Skin epidermis (tissue), 12 donors: ENCODE measurements at regions not wholly inside any gene's neighbourhood (a gene's known extent, or its start where the extent isn't known, plus 50 kb on each side); places are given as distances from the start of the nearest gene placed in this dataset.

Source experiments
- H3K27ac ChIP-seq, 21 experiments: fragments of 200-600 bp; sonication (generic) in 11 of 21; one replicate each; pipeline ENCODE4 v1.5.0; 2020; ENCODE audit warnings: mild to moderate bottlenecking in 3 of 21, inconsistent platforms in 2 of 21, moderate library complexity in 2 of 21
- H3K4me3 ChIP-seq, 7 experiments: fragments of 200-600 bp; sonication (generic) in 2 of 7; one replicate each; pipeline ENCODE4 v1.5.0; 2020; ENCODE audit warnings: inconsistent platforms in 2 of 7, mild to moderate bottlenecking in 2 of 7, moderate library complexity in 1 of 7

DNA sequence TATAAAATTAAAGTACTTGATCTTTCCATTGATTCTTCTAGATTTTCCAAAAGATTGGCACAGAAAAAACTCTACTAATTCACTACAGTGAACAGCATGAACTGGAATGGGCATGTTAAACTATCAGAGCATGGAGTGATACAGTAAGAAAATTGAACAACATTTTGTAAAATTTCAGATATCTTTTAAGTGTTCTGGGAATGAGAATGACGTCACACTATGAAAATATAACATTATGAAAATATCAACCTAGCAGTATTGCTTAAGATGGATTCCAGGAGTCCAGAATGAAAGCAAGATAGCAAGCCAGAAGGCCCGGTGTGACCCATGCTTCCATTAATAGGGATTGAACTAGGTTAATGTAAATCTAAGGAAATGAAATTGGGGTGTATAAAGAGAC lies 319.9 kb downstream of the GABRG1 start:
- H3K27ac ChIP-seq = no peak overlapping the region
- H3K4me3 ChIP-seq = no peak overlapping the region

DNA sequence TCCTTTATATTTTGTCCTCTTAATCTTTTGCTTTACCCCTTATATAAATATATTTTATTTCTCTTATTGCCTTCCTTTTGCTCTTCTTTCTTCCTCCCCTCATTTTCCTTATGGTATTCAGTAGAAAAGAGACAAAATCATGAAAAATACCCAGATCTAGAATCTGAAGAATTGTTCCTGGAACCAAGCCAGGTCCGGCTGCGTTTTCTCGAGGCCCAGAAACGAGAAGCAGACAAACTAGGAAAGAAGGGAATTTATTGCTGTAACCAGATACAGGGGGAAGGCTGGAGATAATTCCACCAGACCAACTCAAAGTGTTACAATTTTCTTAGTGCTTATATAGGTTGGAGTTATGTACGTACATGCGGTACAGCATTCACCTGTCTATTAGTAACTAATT lies 328.7 kb downstream of the GABRG1 start:
- no peak overlapping the region for H3K4me3 ChIP-seq
- no peak overlapping the region for H3K27ac ChIP-seq

DNA sequence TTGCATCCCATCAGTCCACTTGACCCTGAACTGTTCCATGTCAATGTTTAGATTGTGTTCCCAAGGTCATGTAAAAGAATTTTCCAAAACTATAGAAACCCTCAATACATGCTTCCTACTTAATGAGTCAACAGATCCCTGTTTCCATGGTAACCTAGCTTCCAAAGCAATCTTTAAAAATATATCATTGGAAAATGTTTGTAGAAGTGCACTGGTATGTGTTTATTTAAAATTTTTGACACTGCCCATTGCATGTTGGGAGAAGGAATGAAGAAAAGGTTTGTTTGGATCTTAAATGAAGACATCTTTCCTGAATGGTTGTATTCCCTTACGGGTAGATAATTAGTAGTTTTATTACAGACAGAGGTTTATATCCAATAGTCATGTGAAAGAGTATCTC lies 345.3 kb downstream of the GABRG1 start:
- H3K27ac ChIP-seq = no peak overlapping the region
- no peak overlapping the region for H3K4me3 ChIP-seq

DNA sequence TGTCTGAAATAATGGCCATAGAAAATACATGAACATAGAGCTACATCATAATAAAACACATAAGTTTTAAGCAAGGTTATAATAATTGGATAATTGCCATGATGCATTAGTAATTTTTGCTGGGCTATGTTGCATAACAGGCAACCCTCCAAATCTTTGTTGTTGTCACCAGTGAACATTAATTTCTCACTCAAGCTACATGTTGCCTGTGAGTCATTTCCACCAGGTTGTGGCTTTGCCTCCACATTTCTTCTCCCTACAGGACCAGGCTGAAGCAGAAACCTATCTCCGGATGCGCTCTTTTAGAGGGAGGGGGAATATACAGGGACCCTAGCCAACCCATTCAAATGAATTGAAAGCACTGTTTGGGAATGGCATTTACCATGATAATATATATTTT lies 347.7 kb downstream of the GABRG1 start:
- no peak overlapping the region for H3K27ac ChIP-seq
- no peak overlapping the region for H3K4me3 ChIP-seq

DNA sequence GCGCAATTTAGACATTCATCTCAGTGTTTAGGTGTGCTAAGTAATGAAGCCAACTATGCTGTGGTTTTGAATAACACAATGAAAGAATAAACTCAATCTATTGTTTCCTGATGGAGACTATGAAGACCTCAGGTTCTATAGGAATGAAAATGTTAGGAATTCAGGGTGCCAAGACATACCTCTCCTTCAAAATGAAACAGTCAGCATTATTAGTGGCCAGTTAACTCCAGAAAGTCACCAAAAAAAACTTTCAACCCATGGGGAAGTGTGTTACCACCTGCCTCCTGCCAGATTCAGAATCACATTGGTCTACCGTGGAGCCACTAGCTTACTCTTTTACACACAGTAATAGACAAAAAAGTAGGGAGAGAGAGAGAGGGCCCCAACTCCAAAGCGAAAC lies 352.9 kb downstream of the GABRG1 start:
- Histone ChIP-seq H3K27ac (no peak overlapping the region), H3K4me3 (no peak overlapping the region)

GRCh38 chr4:45765521-45765920 lies 358.3 kb downstream of the GABRG1 start:
- Histone ChIP-seq H3K27ac (no peak overlapping the region), H3K4me3 (no peak overlapping the region)

DNA sequence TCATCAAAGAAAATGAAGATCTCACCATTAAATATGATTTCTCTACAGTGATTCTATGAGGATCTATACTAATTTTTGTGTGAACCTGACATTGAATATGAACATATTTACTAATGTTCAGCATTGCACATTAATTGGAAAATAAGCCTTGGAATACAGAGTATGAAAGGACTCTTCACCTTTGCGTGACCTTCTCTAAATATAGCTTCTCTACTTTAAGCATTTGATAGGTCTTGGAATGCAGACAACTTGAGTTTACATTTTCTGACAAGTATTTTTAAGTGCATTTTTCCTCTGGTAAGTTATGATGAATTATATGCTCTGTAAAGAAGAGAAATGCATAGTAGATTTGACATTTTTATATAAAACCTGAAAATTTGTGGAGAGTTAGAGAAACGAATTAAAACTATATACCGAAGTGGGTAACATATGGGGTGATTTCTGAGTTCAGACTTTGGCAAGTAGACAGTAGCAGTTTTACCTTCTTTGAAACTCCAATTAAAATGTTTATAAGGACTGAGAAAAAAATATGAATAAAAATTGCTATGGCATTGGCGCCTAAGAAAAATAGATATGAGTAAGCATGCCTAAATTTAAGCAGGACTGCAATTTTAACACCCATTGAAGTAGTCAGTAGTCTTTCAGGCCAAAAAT lies 371.9 kb downstream of the GABRG1 start:
- Histone ChIP-seq H3K4me3 (no peak overlapping the region), H3K27ac (no peak overlapping the region)

- Histone ChIP-seq H3K4me3 (no peak overlapping the region), H3K27ac (no peak overlapping the region)
These were observed 373.1 kb downstream of the GABRG1 start for GRCh38 chr4:45750721-45751120.

GRCh38 chr4:45745741-45746140 lies 378.1 kb downstream of the GABRG1 start:
- Histone ChIP-seq H3K4me3 (no peak overlapping the region), H3K27ac (no peak overlapping the region)

GRCh38 chr4:45741897-45742296 lies 382.0 kb downstream of the GABRG1 start:
- Histone ChIP-seq H3K4me3 (no peak overlapping the region), H3K27ac (no peak overlapping the region)

DNA sequence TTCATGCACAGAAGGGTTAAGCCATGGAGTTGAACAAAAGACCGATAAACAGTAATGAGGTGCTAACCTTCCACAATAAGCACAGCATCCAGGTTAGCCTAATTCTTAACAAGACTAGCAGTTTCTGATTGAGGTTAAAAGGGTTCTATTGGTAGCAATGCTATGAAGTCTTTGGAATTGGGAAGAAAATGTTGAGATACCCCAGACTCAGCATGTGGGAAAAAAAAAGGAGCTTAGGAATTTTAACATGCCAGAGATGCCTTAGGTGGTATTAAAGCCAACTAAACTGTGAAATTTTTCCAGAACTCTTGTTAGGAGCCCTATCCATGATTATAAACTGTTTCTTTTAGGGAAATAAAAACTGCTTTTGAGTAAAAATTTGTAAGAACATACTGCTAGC lies 391.7 kb downstream of the GABRG1 start:
- H3K27ac ChIP-seq = no peak overlapping the region
- no peak overlapping the region for H3K4me3 ChIP-seq

DNA sequence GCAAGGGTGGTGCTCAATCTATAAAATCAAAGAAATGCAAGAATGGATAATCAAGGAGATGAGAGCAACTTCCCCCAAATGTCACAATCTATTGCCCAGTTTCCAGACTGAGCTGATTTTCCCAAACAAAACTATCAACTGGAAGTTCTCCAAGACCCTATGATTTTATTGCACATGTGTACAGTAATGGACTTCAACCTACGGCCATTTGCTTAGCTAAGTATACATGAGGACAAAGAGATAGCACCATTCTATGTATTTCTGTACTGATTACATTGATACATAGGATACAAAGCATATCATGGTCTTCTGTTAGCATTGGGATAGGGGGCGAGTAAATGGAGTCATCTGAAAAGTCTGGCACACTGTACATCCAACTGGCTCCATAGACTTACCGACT lies 407.8 kb downstream of the GABRG1 start:
- Histone ChIP-seq H3K27ac (no peak overlapping the region), H3K4me3 (no peak overlapping the region)

DNA sequence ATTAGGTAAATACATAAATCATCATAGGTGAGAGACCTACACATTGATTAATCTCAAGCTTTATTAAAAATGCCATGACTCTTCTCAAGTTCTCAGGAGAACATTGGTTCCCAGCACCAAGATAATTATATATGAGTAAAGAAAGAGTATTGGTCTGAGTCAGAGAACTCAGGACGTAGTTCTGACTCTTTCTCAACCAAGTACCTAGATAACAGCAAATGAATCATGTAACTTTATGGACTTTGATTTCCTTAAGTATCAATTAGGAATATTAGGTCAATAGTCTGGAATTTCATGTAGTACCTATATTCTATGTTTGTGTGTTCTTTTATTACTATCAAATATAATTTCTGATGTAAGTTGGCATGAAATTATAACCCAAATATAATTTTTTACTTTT lies 409.9 kb downstream of the GABRG1 start:
- no peak overlapping the region for H3K27ac ChIP-seq

DNA sequence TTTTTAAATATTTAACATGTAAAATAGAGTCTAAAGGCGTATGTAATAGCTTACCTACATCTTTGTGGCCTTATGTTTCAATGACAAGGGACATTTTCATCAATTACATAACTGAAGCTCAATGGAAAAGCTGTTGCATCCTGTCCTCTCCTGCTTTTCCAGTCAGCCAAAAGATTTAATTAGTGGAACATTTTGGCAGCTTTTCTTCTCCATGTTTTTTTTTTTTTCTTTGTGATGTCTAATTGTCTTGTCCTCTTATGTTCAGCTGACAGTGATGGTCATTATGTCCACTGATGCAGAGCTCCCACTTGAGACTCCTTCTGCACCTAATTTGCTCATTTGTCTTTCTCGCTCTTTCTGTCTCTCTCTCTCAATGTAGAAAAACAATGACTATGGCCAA lies 422.2 kb downstream of the GABRG1 start:
- Histone ChIP-seq H3K4me3 (no peak overlapping the region), H3K27ac (no peak overlapping the region)

More for the DNA sequence above, 409.9 kb downstream of the GABRG1 start:
- H3K4me3 ChIP-seq = no peak overlapping the region

GRCh38 chr4:45693746-45694145 lies 430.1 kb downstream of the GABRG1 start:
- Histone ChIP-seq H3K27ac (no peak overlapping the region), H3K4me3 (no peak overlapping the region)

DNA sequence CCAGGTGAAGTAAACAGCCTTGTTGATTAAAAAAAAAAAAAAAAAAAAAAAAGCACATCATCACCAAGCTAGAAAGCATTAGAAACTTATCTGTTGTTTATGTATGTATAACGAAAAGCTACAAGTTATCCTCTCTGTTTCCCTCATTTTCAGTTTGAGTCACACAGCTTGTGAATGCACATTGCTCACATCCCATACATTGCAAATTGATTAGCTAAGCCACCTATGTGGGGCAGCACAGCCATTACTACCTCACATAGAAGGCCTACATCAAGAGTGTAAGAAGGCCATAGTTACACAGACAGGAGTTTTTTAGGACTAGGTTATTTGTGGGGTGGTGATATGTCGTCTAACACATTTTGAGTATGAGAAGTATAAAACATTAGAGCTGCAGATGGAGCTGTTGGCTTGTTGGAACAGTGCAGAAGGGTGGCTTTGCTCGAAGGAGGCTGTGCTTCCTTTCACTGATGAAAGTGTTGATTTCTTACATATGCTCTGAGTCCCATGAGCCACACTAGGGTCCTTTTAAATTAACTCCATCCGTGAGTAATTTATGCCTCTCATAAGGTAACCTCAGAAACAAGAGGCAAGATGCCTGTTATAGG lies 431.6 kb downstream of the GABRG1 start:
- Histone ChIP-seq H3K27ac (no peak overlapping the region), H3K4me3 (no peak overlapping the region)

DNA sequence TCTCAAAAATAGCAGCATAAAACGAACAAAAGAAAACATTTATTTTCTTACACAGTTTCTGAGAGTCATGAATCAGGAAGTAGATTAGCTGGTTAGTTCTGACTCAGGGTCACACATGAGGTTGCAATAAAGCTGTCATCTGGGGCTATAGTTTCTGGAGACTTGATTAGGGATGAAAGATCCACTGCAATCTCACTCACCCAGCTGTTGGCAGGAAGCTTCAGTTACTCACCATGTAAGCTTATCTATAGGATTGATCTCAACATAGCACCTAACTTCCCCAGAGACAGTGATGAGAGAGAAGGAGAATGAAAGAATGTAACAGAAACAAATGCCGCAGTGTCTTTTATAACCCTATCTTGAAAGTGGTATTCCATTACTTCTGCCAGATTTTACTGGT lies 435.5 kb downstream of the GABRG1 start:
- Histone ChIP-seq H3K4me3 (no peak overlapping the region), H3K27ac (no peak overlapping the region)

DNA sequence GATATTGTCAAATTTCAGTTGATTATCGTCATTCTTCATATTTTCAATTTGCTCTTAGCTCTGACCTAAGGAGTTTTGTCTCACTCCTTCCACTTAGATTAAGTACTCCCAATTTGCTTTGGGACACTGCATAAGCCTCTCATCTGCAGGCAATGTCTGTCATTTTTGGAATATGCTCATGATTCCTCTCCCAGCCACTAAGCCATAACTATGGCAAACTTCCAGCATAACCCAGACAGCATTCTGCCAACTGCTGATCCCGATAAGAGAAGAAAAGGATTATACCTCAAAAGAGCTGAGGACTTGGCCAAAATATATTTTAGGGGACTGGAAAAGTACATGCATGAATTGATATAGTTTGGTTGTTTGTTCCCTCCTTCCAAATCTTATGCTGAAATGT lies 444.4 kb downstream of the GABRG1 start:
- Histone ChIP-seq H3K27ac (no peak overlapping the region), H3K4me3 (no peak overlapping the region)

DNA sequence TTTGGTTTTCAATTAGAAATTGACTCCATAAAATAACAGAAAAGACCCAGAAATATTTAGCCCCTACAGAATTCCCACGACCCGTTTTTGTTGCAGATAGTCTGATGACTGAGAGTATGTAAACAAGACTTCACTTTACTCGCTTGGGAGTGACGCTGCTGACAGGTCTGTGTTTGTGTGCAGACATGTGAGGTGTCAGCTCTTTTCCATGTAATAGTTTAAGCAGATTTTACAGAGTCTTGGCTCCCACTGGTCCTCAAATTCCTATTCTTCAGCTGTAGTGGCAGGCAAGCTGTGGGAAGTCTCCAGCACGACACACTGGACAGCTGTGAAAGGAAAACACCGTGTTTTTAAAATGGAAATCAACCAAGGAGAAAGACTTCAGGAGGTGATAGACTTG lies 455.7 kb downstream of the GABRG1 start:
- Histone ChIP-seq H3K4me3 (no peak overlapping the region), H3K27ac (no peak overlapping the region)

- H3K27ac ChIP-seq = no peak overlapping the region
- H3K4me3 ChIP-seq = no peak overlapping the region
These were observed 460.2 kb downstream of the GABRG1 start for GRCh38 chr4:45663628-45664081.

GRCh38 chr4:45663003-45663402 lies 460.9 kb downstream of the GABRG1 start:
- H3K27ac ChIP-seq = no peak overlapping the region
- H3K4me3 ChIP-seq = no peak overlapping the region

DNA sequence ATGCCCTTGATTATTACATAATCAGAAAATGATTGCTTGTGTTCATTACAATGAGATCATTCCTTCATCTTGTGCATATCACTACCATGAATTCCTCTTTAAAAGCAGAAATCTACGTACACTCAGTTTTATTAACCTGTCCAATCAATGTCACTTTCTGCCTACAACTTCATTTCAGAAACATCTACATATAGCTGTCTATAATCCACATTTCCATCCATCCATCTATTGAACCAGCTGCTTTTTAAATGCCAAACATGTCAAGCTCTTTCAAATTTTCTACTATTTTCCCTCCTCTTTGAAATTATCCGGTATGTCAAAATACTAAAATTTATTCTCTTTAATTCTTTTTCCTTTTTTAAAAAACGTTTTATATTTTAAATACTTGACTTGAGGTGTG lies 462.0 kb downstream of the GABRG1 start:
- Histone ChIP-seq H3K4me3 (no peak overlapping the region), H3K27ac (no peak overlapping the region)
